Stomach (tissue), 4 donors: ENCODE measurements at regions not wholly inside any gene's neighbourhood (a gene's known extent, or its start where the extent isn't known, plus 50 kb on each side); places are given as distances from the start of the nearest gene placed in this dataset.

ENCODE experiments used
- CTCF ChIP-seq, 7 experiments: fragments of 450-650 bp in 4 of 7; fragments of 200-600 bp in 3 of 7; sonication (generic) in 3 of 7; IDR thresholded peaks; one replicate each; pipeline ENCODE4 v1.5.1; 2016 to 2019; ENCODE audit warnings: antibody characterized with exemption in 7 of 7, control low read depth in 2 of 7, mild to moderate bottlenecking in 1 of 7
- POLR2A ChIP-seq, 4 donors: fragments of 450-650 bp; IDR thresholded peaks; one replicate each; pipeline ENCODE4 v1.6.1; 2016; ENCODE audit warnings: antibody characterized with exemption in 4 of 4, control low read depth in 2 of 4, mild to moderate bottlenecking in 1 of 4, moderate library complexity in 1 of 4

DNA sequence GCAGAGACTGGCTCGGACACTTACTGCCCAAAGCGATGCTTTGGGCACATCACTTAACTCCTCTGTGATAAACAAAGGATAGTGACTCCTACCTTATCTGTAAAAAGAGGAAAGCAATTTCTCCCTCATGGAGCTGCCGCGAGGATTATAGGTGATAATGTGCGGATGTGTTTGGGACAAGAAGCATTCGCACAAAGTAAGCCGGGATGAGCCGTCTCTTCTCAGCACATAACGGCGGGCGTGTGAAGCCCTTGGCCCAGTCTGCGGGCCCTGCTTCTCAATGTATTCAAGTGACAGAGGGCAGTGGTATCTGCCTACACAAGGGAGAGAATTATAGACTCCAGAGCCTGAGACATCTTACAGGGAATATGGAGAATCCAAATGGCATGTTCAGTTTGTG is 550.3 kb upstream of the CPEB2 start:
- TF ChIP-seq CTCF (IDR thresholded peaks at IDR 0.05), result no peak
- TF ChIP-seq POLR2A (IDR thresholded peaks at IDR 0.05), result no peak
